ENCODE measurements at regions not wholly inside any gene's neighbourhood (a gene's known extent, or its start where the extent isn't known, plus 50 kb on each side); places are given as distances from the start of the nearest gene placed in this dataset.

DNA sequence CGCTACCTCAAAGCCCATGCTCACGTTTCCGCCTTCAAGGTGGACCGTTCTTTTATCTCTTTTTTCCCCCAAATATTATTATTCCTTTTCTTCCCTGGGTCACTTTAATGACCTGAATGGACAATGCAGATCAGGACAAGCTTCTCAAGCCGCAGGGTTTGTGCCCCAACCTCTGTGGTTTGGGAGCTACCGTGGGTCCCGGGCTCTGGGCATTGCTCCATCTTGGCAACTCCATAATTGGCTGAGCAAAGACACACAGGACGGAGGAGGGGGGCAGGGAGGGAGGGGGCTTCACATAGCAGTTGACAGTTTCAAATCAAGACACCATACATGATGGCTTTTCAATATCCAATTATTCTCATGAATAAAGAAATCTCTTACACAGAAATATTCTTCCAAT lies 308.1 kb upstream of the FZD8 start:
- TF ChIP-seq, protein P1, sequence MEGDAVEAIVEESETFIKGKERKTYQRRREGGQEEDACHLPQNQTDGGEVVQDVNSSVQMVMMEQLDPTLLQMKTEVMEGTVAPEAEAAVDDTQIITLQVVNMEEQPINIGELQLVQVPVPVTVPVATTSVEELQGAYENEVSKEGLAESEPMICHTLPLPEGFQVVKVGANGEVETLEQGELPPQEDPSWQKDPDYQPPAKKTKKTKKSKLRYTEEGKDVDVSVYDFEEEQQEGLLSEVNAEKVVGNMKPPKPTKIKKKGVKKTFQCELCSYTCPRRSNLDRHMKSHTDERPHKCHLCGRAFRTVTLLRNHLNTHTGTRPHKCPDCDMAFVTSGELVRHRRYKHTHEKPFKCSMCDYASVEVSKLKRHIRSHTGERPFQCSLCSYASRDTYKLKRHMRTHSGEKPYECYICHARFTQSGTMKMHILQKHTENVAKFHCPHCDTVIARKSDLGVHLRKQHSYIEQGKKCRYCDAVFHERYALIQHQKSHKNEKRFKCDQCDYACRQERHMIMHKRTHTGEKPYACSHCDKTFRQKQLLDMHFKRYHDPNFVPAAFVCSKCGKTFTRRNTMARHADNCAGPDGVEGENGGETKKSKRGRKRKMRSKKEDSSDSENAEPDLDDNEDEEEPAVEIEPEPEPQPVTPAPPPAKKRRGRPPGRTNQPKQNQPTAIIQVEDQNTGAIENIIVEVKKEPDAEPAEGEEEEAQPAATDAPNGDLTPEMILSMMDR (IDR thresholded peaks at IDR 0.05; ENCODE audit: low read length, missing control alignments), result no peak
- no peak for DNase-seq (ENCODE audit: low read depth)
- no peak overlapping the region for H3K4me3 ChIP-seq (replicated peaks; ENCODE audit: low read depth, low read length)

DNA sequence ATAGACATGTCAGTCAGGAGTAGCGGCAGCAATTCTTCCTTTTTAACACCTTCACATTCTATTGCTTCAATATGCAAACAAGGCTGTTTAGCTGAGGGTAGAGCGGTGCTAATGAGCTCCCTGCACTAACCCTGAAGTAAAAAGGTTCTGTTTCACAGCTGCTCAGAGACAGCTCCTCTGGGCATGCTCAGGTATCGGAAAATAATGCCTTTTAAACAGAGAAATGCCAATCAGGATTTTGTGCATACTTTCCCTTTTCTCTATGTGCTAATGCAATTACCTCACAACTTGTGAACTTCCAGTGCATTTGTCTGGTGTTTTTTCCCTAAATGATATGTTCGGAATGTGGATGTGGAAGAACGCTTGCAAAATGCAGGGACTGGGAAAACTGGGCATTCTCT lies 307.7 kb upstream of the FZD8 start:
- no peak overlapping the region for H3K4me3 ChIP-seq (replicated peaks; ENCODE audit: low read depth, low read length)
- TF ChIP-seq, protein P1 (IDR thresholded peaks at IDR 0.05; ENCODE audit: low read length, missing control alignments), result no peak
- no peak for DNase-seq (ENCODE audit: low read depth)

DNA sequence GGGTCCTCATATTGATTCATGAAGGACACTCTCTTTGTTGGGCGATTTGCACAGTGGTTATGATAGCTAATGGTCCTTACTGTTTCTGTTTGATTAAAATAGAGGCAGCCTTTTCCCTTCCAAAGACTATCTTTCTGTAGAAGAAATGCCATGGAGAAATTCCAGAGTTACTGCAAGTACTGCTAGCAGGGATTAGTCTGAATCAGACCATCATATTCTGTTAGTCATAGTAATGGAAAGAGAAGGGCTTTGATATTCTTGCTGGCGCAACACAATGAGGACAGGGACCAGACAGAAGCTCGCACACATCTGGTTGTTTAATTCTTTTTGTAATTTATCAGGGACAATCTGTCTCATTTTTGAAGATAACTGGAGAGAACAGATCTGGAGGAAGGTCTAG lies 304.5 kb upstream of the FZD8 start:
- no peak for DNase-seq (ENCODE audit: low read depth)
- H3K4me3 ChIP-seq (replicated peaks; ENCODE audit: low read depth, low read length), result no peak overlapping the region
- TF ChIP-seq, protein P1 (IDR thresholded peaks at IDR 0.05; ENCODE audit: low read length, missing control alignments), result no peak

DNA sequence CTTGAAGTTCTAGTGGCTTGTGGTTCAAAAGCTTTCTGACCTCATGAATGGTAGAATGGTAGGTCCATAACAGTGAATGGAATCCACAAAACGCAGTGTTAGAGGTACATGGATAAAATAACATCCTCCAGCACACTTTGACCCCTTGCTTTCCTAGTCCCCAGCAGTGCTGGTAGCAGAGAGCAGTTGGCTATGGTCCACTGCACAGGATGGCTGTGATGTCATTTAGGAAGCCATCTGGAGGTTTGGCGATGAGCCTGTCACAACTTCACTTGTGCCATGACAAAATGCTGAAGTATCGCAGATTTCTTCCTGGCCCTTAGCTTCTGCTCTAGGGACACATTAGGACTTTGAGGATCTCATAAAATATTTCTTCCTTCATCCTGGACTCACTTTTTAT lies 300.0 kb upstream of the FZD8 start:
- no peak overlapping the region for H3K4me3 ChIP-seq (replicated peaks; ENCODE audit: low read depth, low read length)
- DNase-seq (ENCODE audit: low read depth), result no peak
- TF ChIP-seq, protein P1 (IDR thresholded peaks at IDR 0.05; ENCODE audit: low read length, missing control alignments), result no peak

DNA sequence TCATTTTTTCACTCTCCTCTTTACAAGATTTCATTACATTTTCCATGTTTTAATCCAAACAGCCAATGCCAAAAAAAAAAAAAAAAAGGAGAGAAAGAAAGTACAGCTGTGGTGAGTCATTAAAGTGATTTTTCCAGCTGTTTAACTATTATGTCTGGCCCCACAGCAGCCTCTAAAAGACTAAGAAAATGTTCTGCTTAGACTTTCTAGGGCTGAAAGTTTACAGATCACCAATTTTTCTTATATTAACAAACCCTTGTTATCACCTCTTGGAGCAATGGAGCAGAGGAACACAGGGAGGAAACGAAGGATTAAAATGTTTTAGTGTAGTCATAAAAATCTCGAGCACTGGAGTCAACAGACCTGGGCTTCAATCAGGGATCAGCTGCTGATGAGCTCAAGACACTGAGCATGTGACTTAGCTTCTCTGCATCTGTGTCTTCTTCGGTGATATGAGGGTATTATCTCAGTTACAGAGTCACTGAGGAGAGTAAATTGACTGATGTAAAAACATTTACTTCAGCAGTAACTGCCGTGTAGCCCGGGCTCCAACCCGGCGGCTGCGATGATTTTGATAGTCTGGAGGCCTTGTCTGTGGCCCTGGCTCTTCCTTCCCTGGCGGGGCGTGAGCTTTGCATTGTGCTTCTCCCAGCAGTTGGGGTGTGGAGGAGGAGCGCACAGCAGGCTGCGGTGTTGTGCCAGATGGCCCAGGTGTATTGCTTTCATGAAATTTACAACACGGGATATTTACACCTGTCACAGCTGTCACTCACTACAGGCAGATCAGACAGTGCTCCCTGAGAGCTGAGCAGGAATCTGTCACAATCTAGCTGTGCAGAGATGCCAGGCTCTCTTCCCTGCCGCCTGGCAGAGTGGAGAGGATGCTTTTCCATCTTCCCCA lies 298.3 kb upstream of the FZD8 start:
- TF ChIP-seq, protein P1 (IDR thresholded peaks at IDR 0.05; ENCODE audit: low read length, missing control alignments), result no peak
- H3K4me3 ChIP-seq (replicated peaks; ENCODE audit: low read depth, low read length), result no peak overlapping the region
- peak; percentile 25 for DNase-seq (ENCODE audit: low read depth)

DNA sequence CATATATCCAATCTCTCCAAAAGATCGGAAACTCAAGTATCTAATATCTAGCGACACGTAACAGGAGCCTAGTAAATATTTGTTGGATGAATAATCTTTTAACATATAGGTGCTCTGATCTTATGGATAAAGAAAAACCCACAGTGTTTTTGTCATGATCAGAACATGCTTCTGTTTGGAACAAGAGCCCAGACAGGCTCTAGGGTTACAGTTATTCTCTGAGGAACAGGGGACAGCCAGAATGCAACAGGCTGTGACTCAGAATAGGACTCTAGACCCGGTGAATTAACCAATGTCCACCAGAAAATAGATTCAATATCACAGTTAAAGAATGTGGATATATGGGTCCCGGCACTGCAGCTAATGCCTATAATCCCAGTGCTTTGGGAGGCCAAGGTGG lies 296.1 kb upstream of the FZD8 start:
- TF ChIP-seq, protein P1 (IDR thresholded peaks at IDR 0.05; ENCODE audit: low read length, missing control alignments), result no peak
- DNase-seq (ENCODE audit: low read depth), result no peak
- no peak overlapping the region for H3K4me3 ChIP-seq (replicated peaks; ENCODE audit: low read depth, low read length)

DNA sequence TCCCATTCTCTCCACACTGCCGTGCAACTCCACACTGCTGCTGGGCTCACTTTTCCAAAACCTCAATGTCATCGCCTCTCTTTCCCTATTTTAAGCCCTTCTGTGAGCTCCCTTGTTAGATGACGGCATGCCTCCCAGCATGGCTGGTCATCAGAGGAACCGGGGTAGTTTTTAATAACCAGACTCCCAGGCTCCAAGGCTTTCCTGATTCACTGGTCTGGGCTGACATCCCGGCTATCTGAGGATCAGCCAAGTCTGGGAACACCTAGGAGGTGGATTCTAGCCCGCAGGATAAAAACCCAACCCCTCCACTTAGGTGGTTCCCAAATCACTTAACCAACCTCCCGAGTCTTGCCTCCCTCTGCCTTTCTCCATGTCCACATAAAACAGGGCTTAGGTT lies 295.4 kb upstream of the FZD8 start:
- no peak overlapping the region for H3K4me3 ChIP-seq (replicated peaks; ENCODE audit: low read depth, low read length)
- DNase-seq (ENCODE audit: low read depth), result no peak
- TF ChIP-seq, protein P1 (IDR thresholded peaks at IDR 0.05; ENCODE audit: low read length, missing control alignments), result no peak
